T-helper 17 cell (primary cell): ENCODE measurements at regions not wholly inside any gene's neighbourhood (a gene's known extent, or its start where the extent isn't known, plus 50 kb on each side); places are given as distances from the start of the nearest gene placed in this dataset.

Experiments used
- ATAC-seq: fragments of 150-1000 bp; cut with Tn5 transposase; 2 replicates; pipeline ENCODE4 v1.10.0; 2021; ENCODE audit warnings: mild to moderate bottlenecking, moderate library complexity
- DNase-seq, 3 donors: peaks; one replicate each; pipeline versions ENCODE4 v3.0.0 to v3.0.0-alpha.2; 2020 to 2021
- H3K9me3 ChIP-seq: one replicate; pipeline ENCODE4 v1.7.0; 2013; ENCODE audit warnings: low read length, mild to moderate bottlenecking; ENCODE audit not compliant: control insufficient read depth, poor library complexity, severe bottlenecking
- H3K27ac Mint-ChIP-seq: one replicate; pipeline ENCODE4 v1.8.0; 2022; ENCODE audit warnings: mild to moderate bottlenecking, moderate library complexity, mixed read lengths
- H3K27me3 Mint-ChIP-seq: one replicate; pipeline ENCODE4 v1.8.0; 2022; ENCODE audit warnings: mixed read lengths
- H3K36me3 Mint-ChIP-seq: one replicate; pipeline ENCODE4 v1.8.0; 2022; ENCODE audit warnings: low read depth, mixed read lengths
- H3K4me1 Mint-ChIP-seq: one replicate; pipeline ENCODE4 v1.8.0; 2022; ENCODE audit warnings: mild to moderate bottlenecking, mixed read lengths
- H3K4me3 Mint-ChIP-seq: one replicate; pipeline ENCODE4 v1.8.0; 2022; ENCODE audit warnings: mild to moderate bottlenecking, moderate library complexity, mixed read lengths

- no peaks in the 10 kb centered on the region for H3K9me3 ChIP-seq
- DNase-seq (no peak), ATAC-seq (no peak)
- H3K4me3 Mint-ChIP-seq, result no peak overlapping the region
- H3K27me3 Mint-ChIP-seq, result no peaks in the 10 kb centered on the region
- no peak overlapping the region for H3K27ac Mint-ChIP-seq
- H3K36me3 Mint-ChIP-seq, result no peaks in the 10 kb centered on the region
- no peaks in the 10 kb centered on the region for H3K4me1 Mint-ChIP-seq
Measured at GRCh38 chr18:55849391-55849790, 261.4 kb upstream of the TCF4 start.

- no peak for ATAC-seq
- no peak overlapping the region for H3K4me3 Mint-ChIP-seq
Measured at GRCh38 chr18:55847960-55848359, 260.0 kb upstream of the TCF4 start.

DNA sequence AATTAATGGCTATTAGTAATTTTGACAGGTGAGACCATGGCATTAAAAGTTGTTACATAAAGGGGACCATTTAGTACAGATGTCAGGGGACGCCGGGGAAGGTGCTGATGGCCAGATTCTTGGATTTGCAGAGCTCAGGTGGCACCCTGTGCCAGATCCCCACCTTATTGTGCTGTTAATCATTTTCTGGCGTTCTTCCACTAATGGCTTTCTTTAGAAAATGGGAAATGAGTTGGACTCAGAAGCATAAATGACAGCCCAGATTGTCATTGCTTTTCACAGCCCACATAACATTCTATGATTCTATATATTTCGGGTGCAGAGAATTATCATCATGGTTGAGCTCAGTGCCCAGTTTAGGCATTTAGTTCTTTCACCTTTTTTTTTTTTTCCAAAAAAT lies 257.2 kb upstream of the TCF4 start:
- H3K9me3 ChIP-seq, result no peaks in the 10 kb centered on the region
- ATAC-seq (no peak), DNase-seq (no peak)
- no peaks in the 10 kb centered on the region for H3K4me1 Mint-ChIP-seq
- no peak overlapping the region for H3K27ac Mint-ChIP-seq
- no peak overlapping the region for H3K4me3 Mint-ChIP-seq
- H3K36me3 Mint-ChIP-seq, result no peaks in the 10 kb centered on the region
- H3K27me3 Mint-ChIP-seq, result no peaks in the 10 kb centered on the region

More at GRCh38 chr18:55847960-55848359, 260.0 kb upstream of the TCF4 start:
- Mint-ChIP-seq H3K36me3 (no peaks in the 10 kb centered on the region), H3K27me3 (no peaks in the 10 kb centered on the region), H3K4me1 (no peaks in the 10 kb centered on the region), H3K27ac (no peak overlapping the region)
- no peak for DNase-seq
- H3K9me3 ChIP-seq, result no peaks in the 10 kb centered on the region

- H3K9me3 ChIP-seq, result no peaks in the 10 kb centered on the region
- Mint-ChIP-seq H3K4me3 (no peak overlapping the region), H3K4me1 (no peaks in the 10 kb centered on the region), H3K36me3 (no peaks in the 10 kb centered on the region), H3K27ac (no peak overlapping the region), H3K27me3 (no peaks in the 10 kb centered on the region)
- ATAC-seq, result no peak
- no peak for DNase-seq
Measured at GRCh38 chr18:55844382-55844781, 256.4 kb upstream of the TCF4 start.

DNA sequence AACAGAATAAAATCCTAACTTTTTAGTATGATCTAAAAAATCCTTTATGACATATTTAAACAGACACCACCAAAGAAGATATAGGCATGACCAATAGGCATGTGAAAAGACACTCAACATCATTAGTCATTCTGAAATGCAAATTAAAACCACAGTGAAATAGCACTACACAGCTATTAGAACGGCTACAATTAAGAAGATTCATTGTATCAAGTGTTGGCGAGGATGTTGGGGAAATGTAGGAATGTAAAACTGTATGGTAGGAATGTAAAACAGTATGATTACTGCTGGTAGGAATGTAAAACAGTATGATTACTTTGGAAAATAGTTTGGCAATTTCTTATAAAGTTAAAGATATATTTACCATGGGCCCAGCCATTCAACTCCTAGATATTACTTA lies 253.3 kb upstream of the TCF4 start:
- H3K36me3 Mint-ChIP-seq, result no peaks in the 10 kb centered on the region

DNA sequence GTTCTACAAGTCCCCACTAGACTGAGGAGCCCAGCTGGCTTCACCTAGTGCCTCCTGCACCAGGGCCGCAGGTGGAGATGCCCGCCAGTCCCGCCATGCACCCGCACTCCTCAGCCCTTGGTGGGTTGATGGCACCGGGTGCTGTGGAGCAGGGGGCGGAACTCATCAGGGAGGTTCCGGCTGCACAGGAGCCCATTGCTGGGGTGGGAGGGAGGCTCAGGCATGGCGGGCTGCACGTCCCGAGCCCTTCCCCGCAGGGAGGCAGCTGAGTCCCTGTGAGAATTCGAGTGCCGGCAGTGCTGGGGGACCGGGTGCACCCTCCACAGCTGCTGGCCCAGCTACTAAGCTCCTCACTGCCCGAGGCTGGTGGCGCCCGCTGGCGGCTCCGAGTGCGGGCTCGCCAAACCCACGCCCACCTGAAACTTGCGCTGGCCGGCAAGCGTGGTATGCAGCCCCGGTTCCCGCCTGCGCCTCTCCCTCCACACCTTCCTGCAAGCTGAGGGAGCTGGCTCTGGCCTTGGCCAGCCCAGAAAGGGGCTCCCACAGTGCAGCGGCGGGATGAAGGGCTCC lies 252.7 kb upstream of the TCF4 start:
- Mint-ChIP-seq H3K4me1 (no peaks in the 10 kb centered on the region), H3K27me3 (no peaks in the 10 kb centered on the region), H3K27ac (no peak overlapping the region), H3K4me3 (no peak overlapping the region), H3K36me3 (no peaks in the 10 kb centered on the region)
- DNase-seq (no peak), ATAC-seq (no peak)
- no peaks in the 10 kb centered on the region for H3K9me3 ChIP-seq

More for the DNA sequence above, 253.3 kb upstream of the TCF4 start:
- H3K27ac Mint-ChIP-seq, result no peak overlapping the region
- H3K9me3 ChIP-seq, result no peaks in the 10 kb centered on the region
- DNase-seq, result no peak
- H3K27me3 Mint-ChIP-seq, result no peaks in the 10 kb centered on the region
- no peak for ATAC-seq
- no peaks in the 10 kb centered on the region for H3K4me1 Mint-ChIP-seq
- no peak overlapping the region for H3K4me3 Mint-ChIP-seq

- H3K36me3 Mint-ChIP-seq, result no peaks in the 10 kb centered on the region
- H3K27ac Mint-ChIP-seq, result no peak overlapping the region
- H3K27me3 Mint-ChIP-seq, result no peaks in the 10 kb centered on the region
- no peak for DNase-seq
- no peaks in the 10 kb centered on the region for H3K9me3 ChIP-seq
- H3K4me3 Mint-ChIP-seq, result no peak overlapping the region
- H3K4me1 Mint-ChIP-seq, result no peaks in the 10 kb centered on the region
- no peak for ATAC-seq
Measured at GRCh38 chr18:55839343-55839742, 251.4 kb upstream of the TCF4 start.

DNA sequence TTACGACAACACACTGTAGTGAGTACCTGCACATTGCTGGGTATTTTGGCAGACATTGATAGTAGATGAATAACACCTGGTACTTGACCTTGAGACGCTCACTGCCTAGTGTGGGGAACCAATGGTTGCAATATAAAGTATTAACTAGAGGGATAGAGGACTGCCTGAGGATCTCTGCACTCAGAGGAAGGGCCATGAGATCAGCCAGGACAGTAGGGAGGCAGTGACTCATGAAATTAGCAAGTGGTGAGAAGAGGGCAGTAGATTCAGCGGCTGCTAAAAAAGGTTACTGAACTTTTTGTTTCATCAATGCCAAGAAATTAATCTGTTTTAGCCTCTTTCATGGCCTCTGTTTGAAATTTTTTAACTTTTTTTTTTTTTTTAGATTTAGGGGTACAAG lies 250.8 kb upstream of the TCF4 start:
- H3K27me3 Mint-ChIP-seq, result no peaks in the 10 kb centered on the region

GRCh38 chr18:55838319-55838718 lies 250.3 kb upstream of the TCF4 start:
- H3K36me3 Mint-ChIP-seq, result no peaks in the 10 kb centered on the region
- H3K4me3 Mint-ChIP-seq, result no peak overlapping the region
- no peak for DNase-seq
- no peaks in the 10 kb centered on the region for H3K27me3 Mint-ChIP-seq
- no peaks in the 10 kb centered on the region for H3K9me3 ChIP-seq
- ATAC-seq, result no peak
- H3K4me1 Mint-ChIP-seq, result no peaks in the 10 kb centered on the region
- H3K27ac Mint-ChIP-seq, result no peak overlapping the region

More for the DNA sequence above, 250.8 kb upstream of the TCF4 start:
- no peak for DNase-seq
- no peaks in the 10 kb centered on the region for H3K9me3 ChIP-seq
- Mint-ChIP-seq H3K4me3 (no peak overlapping the region), H3K27ac (no peak overlapping the region), H3K4me1 (no peaks in the 10 kb centered on the region), H3K36me3 (no peaks in the 10 kb centered on the region)
- no peak for ATAC-seq

GRCh38 chr18:55833543-55833942 lies 245.6 kb upstream of the TCF4 start:
- no peak overlapping the region for H3K4me3 Mint-ChIP-seq
- no peaks in the 10 kb centered on the region for H3K27me3 Mint-ChIP-seq
- no peak for ATAC-seq
- H3K4me1 Mint-ChIP-seq, result no peaks in the 10 kb centered on the region
- no peaks in the 10 kb centered on the region for H3K9me3 ChIP-seq
- no peaks in the 10 kb centered on the region for H3K36me3 Mint-ChIP-seq
- H3K27ac Mint-ChIP-seq, result no peak overlapping the region
- DNase-seq, result no peak

DNA sequence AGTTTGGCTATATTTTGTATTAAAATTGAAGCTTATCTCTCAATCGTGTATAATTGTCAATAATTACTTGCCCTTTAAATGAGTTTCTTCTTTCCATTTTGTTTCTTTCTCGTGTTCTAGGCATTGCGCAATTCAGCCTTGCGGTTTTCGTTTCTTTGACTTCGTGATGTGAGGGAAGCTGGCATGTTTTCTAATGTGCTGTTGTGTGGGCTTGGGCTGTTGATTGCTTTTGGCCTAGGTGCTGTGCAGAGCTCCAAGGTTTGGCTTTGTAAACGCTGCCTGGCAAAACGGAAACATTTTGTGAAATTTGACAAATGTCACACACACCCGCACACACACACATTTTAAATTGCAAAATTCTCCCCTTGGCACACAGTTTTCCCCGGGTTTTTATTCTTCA lies 242.6 kb upstream of the TCF4 start:
- no peaks in the 10 kb centered on the region for H3K9me3 ChIP-seq
- no peaks in the 10 kb centered on the region for H3K4me1 Mint-ChIP-seq
- H3K27me3 Mint-ChIP-seq, result no peaks in the 10 kb centered on the region
- no peak overlapping the region for H3K27ac Mint-ChIP-seq
- no peaks in the 10 kb centered on the region for H3K36me3 Mint-ChIP-seq
- H3K4me3 Mint-ChIP-seq, result no peak overlapping the region
- no peak for ATAC-seq
- DNase-seq, result no peak

DNA sequence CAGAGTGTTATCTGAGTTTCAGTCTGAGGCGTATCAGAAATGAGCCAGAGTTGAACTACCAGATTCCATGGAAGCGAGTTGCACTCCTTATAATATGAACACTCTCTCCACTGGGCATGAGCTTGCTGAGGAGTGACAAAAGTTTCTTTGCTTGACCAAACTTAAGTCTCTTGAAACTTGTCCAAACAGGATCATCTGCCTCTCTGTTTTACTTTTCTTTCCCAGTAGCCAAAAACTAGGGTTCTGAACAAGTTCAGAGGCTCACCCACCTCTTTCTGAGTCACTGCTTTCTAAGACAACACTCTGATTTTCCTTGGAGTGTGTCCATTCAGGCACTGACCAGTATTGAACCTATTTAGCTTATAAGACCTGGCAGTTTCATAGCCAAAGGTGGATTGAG lies 233.2 kb upstream of the TCF4 start:
- Mint-ChIP-seq H3K4me1 (no peaks in the 10 kb centered on the region), H3K36me3 (no peaks in the 10 kb centered on the region), H3K27ac (no peak overlapping the region), H3K4me3 (no peak overlapping the region), H3K27me3 (no peaks in the 10 kb centered on the region)
- ATAC-seq, result no peak
- no peak for DNase-seq
- H3K9me3 ChIP-seq, result no peaks in the 10 kb centered on the region

DNA sequence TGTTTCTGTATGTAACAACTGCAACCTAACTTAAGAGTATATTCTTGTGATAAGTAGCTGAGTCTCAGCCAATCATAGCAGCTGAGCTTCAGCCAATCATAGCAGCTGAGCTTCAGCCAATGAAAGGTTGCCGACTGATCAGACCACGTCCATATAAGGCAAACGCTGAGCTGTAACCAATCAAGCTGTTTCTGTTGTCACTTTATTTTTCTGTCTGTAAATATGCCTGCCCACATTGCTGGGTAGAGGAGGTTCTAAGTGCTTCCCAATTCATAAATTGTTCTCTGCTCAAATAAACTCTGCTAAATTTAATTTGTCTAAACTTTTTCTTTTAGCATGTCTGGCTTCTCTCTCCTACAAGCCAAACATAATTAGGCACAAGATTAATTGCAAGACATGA lies 231.5 kb upstream of the TCF4 start:
- Mint-ChIP-seq H3K36me3 (no peaks in the 10 kb centered on the region), H3K27me3 (no peaks in the 10 kb centered on the region), H3K4me1 (no peaks in the 10 kb centered on the region), H3K27ac (no peak overlapping the region), H3K4me3 (no peak overlapping the region)
- DNase-seq, result no peak
- ATAC-seq, result no peak
- H3K9me3 ChIP-seq, result no peaks in the 10 kb centered on the region

DNA sequence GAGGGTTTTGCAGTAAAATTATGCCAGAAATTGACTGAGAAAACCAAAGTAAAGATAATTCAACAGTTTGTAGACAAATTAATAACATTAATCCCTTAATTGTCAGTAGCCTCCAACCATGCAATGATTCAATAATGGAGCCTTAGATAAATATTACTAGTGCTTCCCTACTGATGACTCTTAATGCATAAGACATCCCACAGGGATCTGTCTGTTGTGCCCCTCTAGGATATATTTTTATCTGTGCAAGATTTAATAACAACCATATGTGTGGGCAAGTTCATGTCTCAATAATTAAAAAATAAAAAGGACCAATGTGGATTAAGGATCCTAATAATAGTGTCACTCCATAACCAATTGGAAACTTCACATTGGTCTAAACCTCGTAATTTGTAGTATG lies 230.3 kb upstream of the TCF4 start:
- no peak for DNase-seq
- no peaks in the 10 kb centered on the region for H3K9me3 ChIP-seq
- Mint-ChIP-seq H3K4me1 (no peaks in the 10 kb centered on the region), H3K27ac (no peak overlapping the region), H3K36me3 (no peaks in the 10 kb centered on the region), H3K27me3 (no peaks in the 10 kb centered on the region), H3K4me3 (no peak overlapping the region)
- ATAC-seq, result no peak
